Activated CD4-positive, alpha-beta T cell treated with anti-CD3 and anti-CD28 coated beads, Interleukin-2, amount 50 U/mL, for 4 hours (primary cell): ENCODE measurements at regions not wholly inside any gene's neighbourhood (a gene's known extent, or its start where the extent isn't known, plus 50 kb on each side); places are given as distances from the start of the nearest gene placed in this dataset.

Experiments used
- DNase-seq, 2 experiments: peaks; one replicate each; pipeline ENCODE4 v3.0.0-alpha.2; 2020

DNA sequence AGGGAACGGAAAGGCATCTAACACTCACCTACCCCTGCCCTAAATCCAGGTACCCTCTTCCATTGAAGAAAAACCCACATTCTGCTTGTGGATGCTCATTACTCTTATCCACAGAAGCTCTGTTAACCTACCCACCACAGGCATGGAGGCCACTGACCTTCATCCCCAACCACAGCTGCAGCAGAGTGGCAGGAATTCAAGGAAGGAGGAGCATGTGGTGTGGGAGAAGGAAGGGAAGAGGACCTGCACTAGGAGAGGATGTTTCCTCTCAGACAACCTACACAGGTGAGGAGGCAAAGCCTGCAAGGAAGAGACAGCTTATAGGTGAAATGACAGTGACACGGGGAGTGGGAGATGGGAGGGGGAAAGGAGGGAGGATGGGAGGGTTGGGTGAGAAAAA lies 192.5 kb upstream of the TSC22D2 start:
- DNase-seq, result no peak

- DNase-seq, result no peak
Measured at GRCh38 chr3:150213577-150213976, 194.5 kb upstream of the TSC22D2 start.

GRCh38 chr3:150210461-150211110 lies 197.5 kb upstream of the TSC22D2 start:
- DNase-seq, result no peak

GRCh38 chr3:150203273-150203672 lies 204.8 kb upstream of the TSC22D2 start:
- no peak for DNase-seq

DNA sequence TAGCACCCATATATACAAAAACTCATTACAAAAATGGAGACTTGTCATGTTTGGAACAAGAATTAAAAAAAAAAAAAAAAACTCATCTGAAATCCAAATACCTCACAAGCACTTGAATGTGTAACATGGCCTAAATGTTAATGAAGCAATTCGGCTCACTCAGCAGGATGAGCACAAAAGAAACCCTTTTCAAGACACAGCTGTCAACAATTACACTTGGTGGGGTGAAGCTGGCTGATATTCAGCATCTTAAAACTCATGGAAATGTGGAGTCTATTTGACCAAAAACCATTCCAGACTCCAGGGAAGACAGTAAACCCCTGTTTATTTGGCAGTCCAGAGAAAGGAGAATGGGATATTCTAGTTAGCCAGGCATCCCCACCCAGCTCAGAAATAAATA lies 205.4 kb upstream of the TSC22D2 start:
- no peak for DNase-seq

DNA sequence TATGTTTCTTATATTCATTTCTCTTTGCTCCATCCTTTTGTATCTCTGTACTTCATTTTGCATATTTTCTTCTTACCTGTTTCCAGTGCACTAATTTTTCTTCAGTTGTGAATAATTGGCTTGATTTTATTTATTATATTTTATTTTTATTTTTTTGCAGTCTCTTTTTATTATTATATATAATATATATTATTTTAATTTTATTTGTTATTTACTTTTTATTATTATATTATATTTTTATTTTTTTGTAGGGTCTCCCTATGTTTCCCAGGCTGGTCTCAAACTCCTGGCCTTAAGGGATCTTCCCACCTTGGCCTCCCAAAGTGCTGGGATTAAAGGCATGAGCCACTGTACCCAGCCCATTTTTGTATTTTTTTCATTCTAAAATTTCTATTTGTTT lies 213.1 kb upstream of the TSC22D2 start:
- no peak for DNase-seq

DNA sequence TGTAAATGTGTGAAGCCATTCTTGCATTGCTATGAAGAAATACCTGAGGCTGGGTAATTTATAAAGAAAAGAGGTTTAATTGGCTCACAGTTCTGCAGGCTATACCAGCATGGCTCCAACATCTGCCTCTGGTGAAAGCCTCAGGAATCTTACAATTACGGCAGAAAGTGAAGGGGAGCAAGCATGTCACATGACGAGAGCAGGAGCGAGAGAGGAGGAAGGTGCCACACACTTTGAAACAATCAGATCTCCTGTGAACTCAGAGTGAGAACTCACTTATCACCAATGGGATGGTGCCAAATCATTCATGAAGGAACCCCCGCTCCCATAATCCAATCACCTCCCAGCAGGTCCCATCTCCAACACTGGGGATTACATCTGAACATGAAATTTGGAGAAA lies 213.6 kb upstream of the TSC22D2 start:
- DNase-seq, result no peak

GRCh38 chr3:150184426-150185071 lies 213.9 kb upstream of the PFN2 start:
- DNase-seq, result no peak

DNA sequence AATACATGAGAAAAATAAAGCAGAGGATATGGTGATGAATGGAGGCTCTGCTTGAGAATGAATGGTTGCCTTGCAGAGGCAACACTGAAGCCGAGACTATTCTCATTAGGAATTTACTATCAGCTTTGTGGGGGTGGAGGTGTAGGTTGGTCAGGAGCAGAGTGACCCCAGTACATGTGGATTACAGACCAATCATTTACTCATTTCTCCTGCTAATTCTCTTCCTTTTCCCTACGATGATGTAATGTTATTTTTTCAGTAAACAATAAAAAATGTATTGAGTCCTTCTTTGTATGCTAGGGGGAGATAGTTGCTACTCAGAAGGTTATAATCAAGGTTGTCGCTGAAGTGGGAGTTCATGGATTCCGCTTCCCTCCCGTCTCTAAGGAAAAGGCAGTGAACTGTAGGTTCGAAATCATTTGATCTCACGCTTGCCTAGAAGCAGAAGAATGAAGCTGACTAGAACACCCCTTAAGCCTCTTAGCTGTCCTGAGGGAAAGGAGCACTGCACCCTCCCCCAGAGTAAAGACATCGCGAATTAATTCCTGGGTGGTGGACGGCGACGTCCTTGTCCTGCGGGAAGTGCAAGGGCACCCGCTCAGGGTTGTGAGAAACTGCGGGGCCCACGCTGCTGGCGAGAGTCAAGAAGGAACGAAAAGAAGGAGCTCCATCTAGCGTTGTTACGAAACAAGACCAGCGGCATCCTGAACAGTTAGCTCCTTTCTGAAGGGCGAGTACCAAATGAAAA lies 213.2 kb upstream of the PFN2 start:
- DNase-seq, result peak; percentile 25 to 29

DNA sequence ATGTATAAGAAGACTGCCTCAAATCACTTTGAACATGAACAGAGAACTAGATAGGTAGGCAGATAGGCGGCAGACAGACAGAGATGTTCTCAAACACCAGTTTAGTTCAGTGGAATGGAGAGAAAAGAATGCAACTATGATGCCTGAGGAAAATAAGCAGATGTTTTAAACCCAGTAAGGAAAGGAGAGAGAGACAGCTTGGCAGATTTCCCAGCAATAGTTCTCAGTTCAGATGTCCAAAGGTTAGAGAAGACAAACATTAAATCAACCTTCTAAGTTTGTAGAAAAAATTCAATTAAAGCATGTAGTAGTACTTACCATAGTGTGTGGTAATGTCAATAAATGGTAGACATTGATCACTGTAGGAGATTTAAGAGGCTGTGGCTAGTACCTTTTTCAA lies 209.6 kb upstream of the PFN2 start:
- DNase-seq, result no peak

GRCh38 chr3:150179330-150179729 lies 208.6 kb upstream of the PFN2 start:
- no peak for DNase-seq

DNA sequence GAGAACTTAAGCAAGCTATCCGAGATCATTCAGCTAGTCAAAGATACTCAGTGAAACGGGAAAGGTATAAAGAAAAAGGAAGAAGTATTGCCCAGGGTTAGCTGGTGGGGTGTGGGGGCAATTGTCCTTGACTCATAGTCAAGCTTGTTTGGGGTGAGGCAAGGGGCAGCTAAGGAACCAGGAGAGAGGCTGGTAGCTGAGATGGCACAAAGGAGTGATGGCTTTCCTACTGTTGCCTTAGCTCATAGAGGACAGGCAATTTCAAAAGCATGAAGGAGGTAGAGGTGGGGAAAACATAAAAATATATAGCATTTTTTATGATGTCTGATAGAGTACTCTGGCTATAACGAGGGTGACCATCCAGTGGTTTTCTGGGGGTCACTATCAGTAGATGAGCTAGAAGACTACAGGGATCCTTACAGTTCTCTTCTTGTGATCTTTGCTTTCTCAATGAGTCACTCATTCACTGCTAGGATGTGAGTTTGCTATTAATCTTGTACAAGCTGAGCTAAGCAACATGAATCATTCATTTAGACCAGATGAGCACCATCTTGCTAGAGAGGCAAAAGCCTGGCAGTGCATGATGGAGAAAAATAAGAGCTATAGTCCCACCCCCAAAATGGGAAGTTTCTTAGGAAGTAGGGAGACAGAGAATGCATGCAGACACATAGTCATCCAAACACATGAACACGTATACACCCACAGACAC lies 207.1 kb upstream of the PFN2 start:
- no peak for DNase-seq

DNA sequence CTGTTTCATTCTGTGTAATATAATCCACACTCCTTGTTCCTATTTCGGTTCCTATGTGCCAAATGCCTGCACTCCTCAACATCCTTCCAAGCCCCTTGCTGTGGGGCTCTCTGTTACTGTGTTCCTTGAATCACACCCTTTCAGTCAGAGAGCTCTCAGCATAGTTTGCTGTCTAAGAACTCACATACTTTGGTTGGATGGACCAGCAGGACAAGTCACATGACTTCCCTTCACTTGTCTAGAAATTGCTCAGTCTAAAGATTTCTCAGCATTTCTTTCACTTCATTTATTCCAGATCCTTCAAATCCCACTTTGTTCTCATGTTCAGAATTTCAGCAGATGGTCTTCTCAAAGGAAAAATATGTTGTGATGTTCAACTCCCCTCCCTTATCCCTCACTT lies 203.5 kb upstream of the PFN2 start:
- no peak for DNase-seq

- DNase-seq, result no peak
Measured at GRCh38 chr3:150172356-150172755, 201.7 kb upstream of the PFN2 start.

GRCh38 chr3:150170852-150171520 lies 200.3 kb upstream of the PFN2 start:
- no peak for DNase-seq

GRCh38 chr3:150169330-150169940 lies 198.7 kb upstream of the PFN2 start:
- DNase-seq, result no peak

DNA sequence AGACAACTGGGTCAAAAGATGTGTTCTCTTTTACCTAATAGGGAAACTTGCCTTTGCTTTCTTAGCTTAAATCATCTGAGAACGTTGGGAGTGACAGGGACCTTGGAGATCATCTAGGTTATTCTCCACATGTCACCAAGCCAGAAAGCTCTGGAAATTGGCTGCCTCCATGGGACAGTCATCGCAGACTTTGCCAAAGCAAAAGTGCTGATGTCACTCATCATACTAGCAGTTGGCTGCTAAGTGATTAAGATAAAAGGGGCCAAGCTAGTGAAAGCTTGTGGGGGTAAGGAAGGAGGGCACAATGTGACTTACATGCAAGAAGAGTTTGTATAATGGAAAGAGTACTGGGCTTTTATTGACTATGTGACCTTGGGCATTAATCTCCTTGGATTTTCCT lies 198.0 kb upstream of the PFN2 start:
- no peak for DNase-seq

GRCh38 chr3:150165396-150166094 lies 194.8 kb upstream of the PFN2 start:
- no peak for DNase-seq

DNA sequence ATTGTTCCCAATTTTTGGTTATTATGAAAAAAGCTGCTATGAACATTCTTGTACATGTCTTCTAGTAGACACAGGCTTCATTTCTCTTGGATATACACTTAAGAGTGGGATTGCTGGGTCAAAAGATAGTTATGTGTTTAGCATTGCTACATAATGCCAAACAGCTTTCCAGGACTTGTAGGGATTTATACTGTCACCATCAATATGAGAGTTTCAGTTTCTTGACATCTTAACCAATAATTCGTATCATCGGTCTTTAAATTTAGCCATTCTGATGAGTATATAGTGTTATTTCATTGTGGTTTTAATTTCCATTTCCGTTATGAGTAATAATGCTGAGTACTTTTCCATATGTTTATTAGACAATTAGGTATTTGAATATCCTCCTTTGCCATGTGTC lies 190.3 kb upstream of the PFN2 start:
- no peak for DNase-seq

- no peak for DNase-seq
Measured at GRCh38 chr3:150158943-150159625, 188.4 kb upstream of the PFN2 start.

- DNase-seq, result no peak
Measured at GRCh38 chr3:150152567-150152966, 181.9 kb upstream of the PFN2 start.
